DND-41 (cell line): ENCODE measurements at regions not wholly inside any gene's neighbourhood (a gene's known extent, or its start where the extent isn't known, plus 50 kb on each side); places are given as distances from the start of the nearest gene placed in this dataset.

Source experiments
- CTCF ChIP-seq: IDR thresholded peaks from 2 replicates; pipeline ENCODE4 v1.5.1; 2012; ENCODE audit warnings: borderline replicate concordance, low read length, moderate library complexity, mild to moderate bottlenecking; ENCODE audit not compliant: poor library complexity, severe bottlenecking; ENCODE audit errors: extremely low read depth
- EZH2 ChIP-seq: IDR thresholded peaks from 3 replicates; pipeline ENCODE4 v1.6.1; 2012; ENCODE audit warnings: borderline replicate concordance, low read depth, mild to moderate bottlenecking, moderate library complexity, low read length, inconsistent platforms; ENCODE audit not compliant: severe bottlenecking

GRCh38 chr3:187888701-187889100 lies 143.4 kb upstream of the BCL6 start:
- TF ChIP-seq CTCF (no peak), EZH2 (no peak)
